Common myeloid progenitor, CD34-positive (primary cell): ENCODE measurements at regions not wholly inside any gene's neighbourhood (a gene's known extent, or its start where the extent isn't known, plus 50 kb on each side); places are given as distances from the start of the nearest gene placed in this dataset.

Source experiments
- CTCF ChIA-PET: fragments of 350-600 bp; sonication (Branson Sonifier 250); formaldehyde crosslinking; loops from one replicate; lab custom pipeline; 2021; ENCODE audit warnings: antibody characterized with exemption; lab: Charles Lee
- POLR2A ChIA-PET: fragments of 350-600 bp; sonication (Branson Sonifier 250); formaldehyde crosslinking; loops from one replicate; lab custom pipeline; 2021; ENCODE audit warnings: antibody characterized with exemption; lab: Charles Lee
- DNase-seq, 3 donors: peaks; one replicate each; pipeline versions ENCODE4 v3.0.0 to v3.0.0-alpha.2; 2013
- H3K27ac ChIP-seq, 2 experiments: 1 replicate in 1 of 2; 2 replicates in 1 of 2; pipeline ENCODE4 v1.7.0; 2013; ENCODE audit warnings: inconsistent platforms in 2 of 2, low read length in 2 of 2, mild to moderate bottlenecking in 2 of 2, low read depth in 1 of 2, moderate library complexity in 1 of 2; ENCODE audit not compliant: severe bottlenecking in 2 of 2, insufficient read depth in 1 of 2, poor library complexity in 1 of 2
- H3K27me3 ChIP-seq, 5 experiments: replicated peaks in 2 of 5; 1 replicate in 3 of 5; 2 replicates in 2 of 5; pipeline versions ENCODE4 v1.6.1 to v1.7.0; 2013; ENCODE audit warnings: low read length in 4 of 5, mild to moderate bottlenecking in 2 of 5, moderate library complexity in 2 of 5, inconsistent platforms in 1 of 5; ENCODE audit not compliant: insufficient read depth in 5 of 5, control insufficient read depth in 4 of 5
- H3K36me3 ChIP-seq, 4 experiments: 1 replicate in 2 of 4; 2 replicates in 2 of 4; pipeline versions ENCODE4 v1.6.1 to v1.7.0; 2013; ENCODE audit warnings: low read length in 3 of 4, control low read depth in 1 of 4, mild to moderate bottlenecking in 1 of 4; ENCODE audit not compliant: control insufficient read depth in 4 of 4, insufficient read depth in 4 of 4
- H3K4me1 ChIP-seq, 4 experiments: 1 replicate in 3 of 4; 2 replicates in 1 of 4; pipeline versions ENCODE4 v1.6.1 to v1.7.1; 2013; ENCODE audit warnings: low read length in 3 of 4, mild to moderate bottlenecking in 3 of 4, control low read depth in 1 of 4, inconsistent platforms in 1 of 4, moderate library complexity in 1 of 4; ENCODE audit not compliant: control insufficient read depth in 4 of 4, insufficient read depth in 4 of 4; ENCODE audit errors: control extremely low read depth in 1 of 4
- H3K4me3 ChIP-seq, 7 experiments: 1 replicate in 4 of 7; 2 replicates in 3 of 7; pipeline versions ENCODE4 v1.5.1 to v1.7.0; 2013; ENCODE audit warnings: mild to moderate bottlenecking in 7 of 7, low read length in 6 of 7, moderate library complexity in 6 of 7, inconsistent platforms in 2 of 7, low read depth in 2 of 7, control low read depth in 1 of 7; ENCODE audit not compliant: insufficient read depth in 4 of 7, control insufficient read depth in 1 of 7; ENCODE audit errors: extremely low read depth in 1 of 7
- H3K9me3 ChIP-seq, 5 experiments: 1 replicate in 4 of 5; 2 replicates in 1 of 5; pipeline versions ENCODE4 v1.6.1 to v1.7.1; 2013; ENCODE audit warnings: low read length in 4 of 5, mild to moderate bottlenecking in 2 of 5, inconsistent platforms in 1 of 5, low read depth in 1 of 5, moderate library complexity in 1 of 5; ENCODE audit not compliant: control insufficient read depth in 4 of 5, insufficient read depth in 2 of 5; ENCODE audit errors: control extremely low read depth in 1 of 5
- WGBS: methylation state at CpG from one replicate; pipeline ENCODE4 v1.1.5; 2013; ENCODE audit not compliant: insufficient coverage; 5-methylcytosine and 5-hydroxymethylcytosine counted together

- Histone ChIP-seq H3K36me3 (no peaks in the 10 kb centered on the region), H3K27ac (no peak overlapping the region), H3K4me3 (no peak overlapping the region), H3K9me3 (no peaks in the 10 kb centered on the region), H3K27me3 (no peaks in the 10 kb centered on the region), H3K4me1 (peaks cover 0 to 14% (median 5%) of the 10 kb centered on the region in 4 experiments)
- no peak for DNase-seq
- POLR2A ChIA-PET, result no interaction called here
- CTCF ChIA-PET, result no interaction called here
- 100% methylated on average over 2 of the region's 3 CpGs for WGBS
Observed at GRCh38 chr1:182237329-182237728, 154.3 kb downstream of the GLUL start.

DNA sequence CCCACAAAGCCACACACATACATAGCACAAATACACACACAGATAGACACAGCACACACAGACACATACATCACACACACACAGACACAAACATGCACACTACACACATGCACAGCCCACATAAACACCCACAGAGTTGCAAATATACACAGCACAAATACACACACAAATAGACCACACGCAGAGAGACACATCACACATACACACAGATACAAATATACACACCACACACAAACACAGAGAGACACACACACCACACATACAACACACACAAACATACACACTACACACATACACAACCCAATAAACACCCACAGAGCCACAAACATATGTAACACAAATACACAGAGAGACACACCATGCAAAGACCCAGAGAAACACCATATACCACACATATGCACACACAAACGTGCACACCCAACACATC is 154.9 kb downstream of the GLUL start:
- H3K36me3 ChIP-seq, result no peaks in the 10 kb centered on the region
- ChIA-PET POLR2A (no interaction called here), CTCF (no interaction called here)
- 100% methylated on average over 2 of the region's 2 CpGs for WGBS
- H3K4me3 ChIP-seq, result no peak overlapping the region
- no peak overlapping the region for H3K27ac ChIP-seq
- H3K9me3 ChIP-seq, result no peaks in the 10 kb centered on the region
- no peak for DNase-seq
- no peaks in the 10 kb centered on the region for H3K27me3 ChIP-seq
- peaks cover 0 to 14% (median 5%) of the 10 kb centered on the region in 4 experiments for H3K4me1 ChIP-seq

- CTCF ChIA-PET, result no interaction called here
Observed at GRCh38 chr1:182235952-182236650, 155.5 kb downstream of the GLUL start.

DNA sequence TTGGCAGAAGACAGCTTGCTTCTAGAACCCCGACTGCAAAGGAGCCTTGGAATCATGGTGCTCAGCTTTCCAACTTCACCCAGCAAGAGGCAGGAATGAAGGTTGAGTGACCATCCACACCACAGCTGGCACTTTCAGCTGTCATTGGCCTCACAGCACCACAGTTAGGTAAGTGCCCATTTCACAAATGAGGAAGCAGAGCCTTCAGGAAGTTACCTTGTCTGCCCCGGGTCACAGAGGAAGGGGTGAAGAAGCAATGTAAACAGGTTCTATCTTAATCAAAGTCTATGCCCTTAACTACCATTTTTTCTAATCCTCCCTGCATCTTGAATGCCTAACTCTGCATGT is 156.0 kb downstream of the GLUL start:
- CTCF ChIA-PET, result no interaction called here
- Histone ChIP-seq H3K36me3 (no peaks in the 10 kb centered on the region), H3K4me1 (peaks cover 0 to 14% (median 5%) of the 10 kb centered on the region in 4 experiments), H3K9me3 (no peaks in the 10 kb centered on the region), H3K4me3 (no peak overlapping the region), H3K27me3 (no peaks in the 10 kb centered on the region), H3K27ac (no peak overlapping the region)
- 0% methylated on average over 1 of the region's 2 CpGs for WGBS
- POLR2A ChIA-PET, result no interaction called here
- peak in 2 of 3 donors; percentile 27 to 49 for DNase-seq

More at GRCh38 chr1:182235952-182236650, 155.5 kb downstream of the GLUL start:
- Histone ChIP-seq H3K27me3 (no peaks in the 10 kb centered on the region), H3K27ac (no peak overlapping the region), H3K4me1 (peaks cover 0 to 14% (median 5%) of the 10 kb centered on the region in 4 experiments), H3K36me3 (no peaks in the 10 kb centered on the region), H3K4me3 (no peak overlapping the region), H3K9me3 (no peaks in the 10 kb centered on the region)
- DNase-seq, result peak in 2 of 3 donors; percentile 32 to 54
- POLR2A ChIA-PET, result no interaction called here
- WGBS, result 95% methylated on average over 11 of the region's 11 CpGs

GRCh38 chr1:182229921-182230491 is 161.6 kb downstream of the GLUL start:
- Histone ChIP-seq H3K36me3 (no peaks in the 10 kb centered on the region), H3K4me1 (no peaks in the 10 kb centered on the region), H3K27me3 (no peaks in the 10 kb centered on the region), H3K4me3 (no peak overlapping the region), H3K9me3 (peaks cover 0 to 2% (median 0%) of the 10 kb centered on the region in 5 experiments), H3K27ac (no peak overlapping the region)
- ChIA-PET CTCF (interaction anchor here (0.8 to 1.5 kb wide), 4 partner anchors 14 to 87 kb away, joined by 3 to 4 read pairs (median 3); no protein-coding TSS in a partner anchor), POLR2A (no interaction called here)
- WGBS, result 93% methylated on average over 3 of the region's 4 CpGs
- no peak for DNase-seq

DNA sequence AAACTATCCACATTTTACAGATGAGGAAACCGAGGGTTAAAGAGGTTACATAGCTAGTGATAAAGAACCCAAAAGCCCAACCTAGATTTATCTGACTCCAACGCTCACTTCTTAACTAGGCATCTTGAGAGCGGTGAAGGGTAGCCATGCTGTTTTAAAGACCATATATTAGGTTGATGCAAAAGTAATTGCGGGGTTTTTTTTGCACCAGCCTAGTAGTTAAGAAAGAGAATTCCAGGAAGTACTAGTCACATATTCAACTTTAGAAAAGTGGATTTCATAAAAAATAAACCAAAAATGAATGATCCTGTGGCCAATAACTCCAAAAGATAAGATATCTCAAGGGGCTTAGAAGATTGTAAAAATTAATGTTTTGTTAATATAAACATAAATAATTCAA is 162.1 kb downstream of the GLUL start:
- ChIA-PET POLR2A (no interaction called here), CTCF (interaction anchor here (0.8 to 1.5 kb wide), 4 partner anchors 13 to 86 kb away, joined by 3 to 4 read pairs (median 3); no protein-coding TSS in a partner anchor)
- Histone ChIP-seq H3K4me1 (no peaks in the 10 kb centered on the region), H3K9me3 (peaks cover 0 to 2% (median 0%) of the 10 kb centered on the region in 5 experiments), H3K36me3 (no peaks in the 10 kb centered on the region), H3K27me3 (no peaks in the 10 kb centered on the region), H3K27ac (no peak overlapping the region), H3K4me3 (no peak overlapping the region)
- no peak for DNase-seq
- WGBS, result no CpG with 5 or more reads among the region's 4 CpGs

GRCh38 chr1:182227864-182228547 is 163.6 kb downstream of the GLUL start:
- H3K36me3 ChIP-seq, result no peaks in the 10 kb centered on the region
- H3K4me3 ChIP-seq, result no peak overlapping the region
- ChIA-PET CTCF (no interaction called here), POLR2A (no interaction called here)
- H3K27me3 ChIP-seq, result no peaks in the 10 kb centered on the region
- DNase-seq, result no peak
- no peaks in the 10 kb centered on the region for H3K4me1 ChIP-seq
- no peak overlapping the region for H3K27ac ChIP-seq
- peaks cover 0 to 2% (median 0%) of the 10 kb centered on the region in 5 experiments for H3K9me3 ChIP-seq
- 89% methylated on average over 3 of the region's 4 CpGs for WGBS
